Left colon (tissue), 2 donors: ENCODE measurements at regions not wholly inside any gene's neighbourhood (a gene's known extent, or its start where the extent isn't known, plus 50 kb on each side); places are given as distances from the start of the nearest gene placed in this dataset.

Source experiments
- ATAC-seq: fragments of 200-7000 bp; cut with Tn5 transposase; one replicate; pipeline ENCODE4 v1.9.1; 2020; ENCODE audit warnings: mild to moderate bottlenecking, moderate library complexity
- DNase-seq, 2 donors: peaks; one replicate each; pipeline ENCODE4 v3.0.0-alpha.2; 2020
- intact Hi-C, 2 donors: fragments of 100-400 bp; cut with DNase I in 1 of 2; cut with micrococcal nuclease in 1 of 2; formaldehyde crosslinking; loops; one replicate each; pipeline versions ENCODE4 v1.11.2 to v1.14.0; 2022; cut with DNase I, micrococcal nuclease
- donor health status: DM: no; HTN: no; CAD: no.
- donor health status: DM: yes; HTN: yes; CAD: no.

GRCh38 chr10:69734797-69735468, 66.8 kb upstream of the COL13A1 start:
- intact Hi-C loops = no loop called here
- no peak for DNase-seq
- ATAC-seq = no peak

- ATAC-seq = no peak
- no peak for DNase-seq
- intact Hi-C loops = no loop called here
Measured at GRCh38 chr10:69736886-69737641, 64.6 kb upstream of the COL13A1 start.

GRCh38 chr10:69738071-69738470, 63.6 kb upstream of the COL13A1 start:
- DNase-seq (no peak), ATAC-seq (no peak)
- intact Hi-C loops = no loop called here

- intact Hi-C loops = no loop called here
- ATAC-seq (no peak), DNase-seq (no peak)
Measured at GRCh38 chr10:69738858-69739435, 62.8 kb upstream of the COL13A1 start.

- ATAC-seq = no peak
- no peak for DNase-seq
- intact Hi-C loops = no loop called here
Measured at GRCh38 chr10:69739634-69740033, 62.1 kb upstream of the COL13A1 start.

- ATAC-seq (no peak), DNase-seq (no peak)
- intact Hi-C loops = no loop called here
Measured at GRCh38 chr10:69740126-69740525, 61.6 kb upstream of the COL13A1 start.

- DNase-seq (no peak), ATAC-seq (no peak)
- intact Hi-C loops = no loop called here
Measured at GRCh38 chr10:69741252-69741651, 60.5 kb upstream of the COL13A1 start.

- intact Hi-C loops = no loop called here
- no peak for ATAC-seq
- DNase-seq = no peak
Measured at GRCh38 chr10:69741671-69742355, 59.9 kb upstream of the COL13A1 start.

GRCh38 chr10:69742356-69742695, 59.4 kb upstream of the COL13A1 start:
- ATAC-seq (no peak), DNase-seq (no peak)
- intact Hi-C loops = no loop called here

- ATAC-seq (peak; percentile 37), DNase-seq (peak in 1 of 2 donors; percentile 53)
- intact Hi-C loops = no loop called here
Measured at GRCh38 chr10:69742928-69743602, 58.6 kb upstream of the COL13A1 start.

- DNase-seq (no peak), ATAC-seq (no peak)
- intact Hi-C loops = no loop called here
Measured at GRCh38 chr10:69744971-69745370, 56.7 kb upstream of the COL13A1 start.

GRCh38 chr10:69745698-69746097, 56.0 kb upstream of the COL13A1 start:
- ATAC-seq (no peak), DNase-seq (no peak)
- intact Hi-C loops = no loop called here

GRCh38 chr10:69747179-69747578, 54.5 kb upstream of the COL13A1 start:
- DNase-seq (no peak), ATAC-seq (no peak)
- intact Hi-C loops = no loop called here

- DNase-seq (no peak), ATAC-seq (no peak)
- intact Hi-C loops = no loop called here
Measured at GRCh38 chr10:69748621-69749020, 53.1 kb upstream of the COL13A1 start.

- ATAC-seq (no peak), DNase-seq (no peak)
- intact Hi-C loops = no loop called here
Measured at GRCh38 chr10:69749178-69750010, 52.3 kb upstream of the COL13A1 start.

GRCh38 chr10:69750011-69750373, 51.7 kb upstream of the COL13A1 start:
- no peak for ATAC-seq
- no peak for DNase-seq
- intact Hi-C loops = no loop called here

- no peak for ATAC-seq
- DNase-seq = no peak
- intact Hi-C loops = no loop called here
Measured at GRCh38 chr10:69750725-69751124, 51.0 kb upstream of the COL13A1 start.

- no peak for ATAC-seq
- no peak for DNase-seq
- intact Hi-C loops = no loop called here
Measured at GRCh38 chr10:69751214-69751613, 50.5 kb upstream of the COL13A1 start.
